GM21447 (cell line): ENCODE measurements at regions not wholly inside any gene's neighbourhood (a gene's known extent, or its start where the extent isn't known, plus 50 kb on each side); places are given as distances from the start of the nearest gene placed in this dataset.
A peak's percentile ranks its signal among the peaks of the same experiment; 100 is the strongest.
"Not testable (repeated sequence)": the region's sequence is repeated elsewhere in the genome, so short reads cannot be mapped to it uniquely, and the experiment has no call there.

Experiments
- ATAC-seq: cut with Tn5 transposase; IDR thresholded peaks from one replicate; pipeline ENCODE4 v1.9.1; 2021; ENCODE audit not compliant: unreplicated experiment

DNA sequence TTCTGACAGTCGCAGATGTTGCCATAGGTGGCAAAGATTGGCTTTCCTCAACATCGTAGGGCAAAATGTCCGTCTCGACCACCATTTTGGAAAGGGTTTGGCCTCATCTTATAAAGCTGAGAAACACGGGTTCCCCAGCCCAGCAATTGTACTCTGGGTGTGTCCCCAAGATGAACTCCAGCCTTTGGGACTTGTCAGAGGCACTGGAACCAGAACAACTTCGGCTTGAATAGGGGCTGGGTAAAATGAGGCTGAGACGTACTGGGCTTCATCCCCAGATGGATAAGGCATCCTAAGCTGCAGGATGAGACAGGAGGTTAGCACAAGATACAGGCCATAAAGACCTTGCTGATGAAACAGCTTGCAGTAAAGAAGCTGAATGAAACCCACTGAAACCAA, 151.9 kb downstream of the CRLF2 start:
- ATAC-seq, result no peak

DNA sequence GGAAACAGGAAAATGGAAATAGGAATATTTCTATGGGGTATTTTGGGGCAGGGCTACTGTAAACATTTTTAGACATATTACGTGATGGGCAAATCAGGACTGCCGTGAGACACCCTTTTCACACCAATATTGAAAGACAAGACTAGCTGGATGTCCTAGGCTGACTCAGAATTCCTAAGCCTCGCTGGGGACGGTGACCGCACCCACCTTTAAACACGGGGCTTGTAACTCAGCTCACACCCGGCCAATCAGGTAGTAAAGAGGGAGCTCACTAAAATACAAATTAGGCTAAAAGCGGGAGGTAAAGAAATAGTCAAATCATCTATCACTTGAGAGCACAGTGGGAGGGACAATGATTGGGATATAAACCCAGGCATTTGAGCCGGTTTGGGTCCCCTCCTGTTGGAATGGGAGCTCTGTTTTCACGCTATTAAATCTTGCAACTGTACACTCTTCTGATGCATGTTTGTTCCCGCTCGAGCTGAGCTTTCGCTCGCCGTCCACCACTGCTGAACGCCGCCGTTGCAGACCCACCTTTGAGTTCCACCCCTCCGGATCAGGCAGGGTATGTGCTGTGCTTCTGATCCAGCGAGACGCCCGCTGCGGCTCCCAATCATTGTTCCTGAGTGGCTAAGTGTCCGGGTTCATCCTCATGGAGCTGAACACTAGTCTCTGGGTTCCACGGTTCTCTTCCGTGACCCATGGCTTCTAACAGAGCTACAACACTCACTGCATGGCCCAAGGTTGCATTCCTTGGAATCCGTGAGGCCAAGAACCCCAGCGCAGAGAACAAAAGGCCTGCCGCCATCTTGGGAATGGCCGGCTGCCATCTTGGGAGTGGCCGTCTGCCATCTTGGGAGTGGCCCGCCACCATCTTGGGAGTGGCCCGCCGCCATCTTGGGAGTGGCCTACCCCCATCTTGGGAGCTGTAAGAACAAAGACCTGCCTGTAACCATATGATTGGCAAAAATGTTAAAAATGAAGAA, 152.6 kb downstream of the CRLF2 start:
- ATAC-seq, result no peak

DNA sequence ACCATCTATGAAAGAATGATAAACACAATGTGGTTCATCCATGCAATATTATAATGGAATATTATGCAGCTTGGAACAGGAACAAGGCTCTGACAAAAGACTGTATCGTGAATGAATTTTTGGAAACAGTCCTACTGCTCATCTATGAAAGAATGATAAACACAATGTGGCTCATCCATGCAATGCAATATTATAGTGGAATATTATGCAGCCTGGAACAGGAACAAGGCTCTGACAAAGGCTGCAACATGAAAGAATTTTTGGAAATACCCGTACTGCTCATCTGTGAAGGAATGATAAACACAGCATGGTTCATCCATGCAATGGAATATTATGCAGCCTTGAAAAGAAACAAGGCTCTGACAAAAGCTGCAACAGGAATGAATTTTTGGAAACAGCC, 158.8 kb downstream of the CRLF2 start:
- not testable (repeated sequence) for ATAC-seq

DNA sequence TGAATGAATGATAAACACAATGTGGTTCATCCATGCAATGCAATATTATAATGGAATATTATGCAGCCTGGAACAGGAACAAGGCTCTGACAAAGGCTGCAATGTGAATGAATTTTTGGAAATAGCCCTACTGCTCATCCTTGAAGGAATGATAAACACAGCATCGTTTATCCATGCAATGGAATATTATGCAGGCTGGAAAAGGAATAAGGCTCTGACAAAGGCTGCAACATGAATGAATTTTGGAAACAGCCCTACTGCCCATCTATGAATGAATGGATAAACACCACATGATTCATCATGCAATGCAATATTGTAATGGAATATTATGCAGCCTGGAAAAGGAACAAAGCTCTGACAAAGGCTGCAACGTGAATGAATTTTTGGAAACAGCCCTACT, 159.4 kb downstream of the CRLF2 start:
- no peak for ATAC-seq

DNA sequence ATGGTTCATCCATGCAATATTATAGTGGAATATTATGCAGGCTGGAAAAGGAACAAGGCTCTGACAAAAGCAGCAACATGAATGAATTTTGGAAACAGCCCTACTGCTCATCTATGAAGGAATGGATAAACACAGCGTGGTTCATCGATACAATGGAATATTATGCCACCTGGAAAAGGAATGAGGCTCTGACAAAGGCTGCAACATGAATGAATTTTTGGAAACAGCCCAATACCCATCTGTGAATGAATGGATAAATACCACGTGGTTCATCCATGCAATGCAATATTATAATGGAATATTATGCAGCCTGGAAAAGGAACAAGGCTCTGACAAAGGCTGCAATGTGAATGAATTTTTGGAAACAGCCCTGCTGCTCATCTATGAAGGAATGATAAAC, 160.4 kb downstream of the CRLF2 start:
- ATAC-seq, result no peak

DNA sequence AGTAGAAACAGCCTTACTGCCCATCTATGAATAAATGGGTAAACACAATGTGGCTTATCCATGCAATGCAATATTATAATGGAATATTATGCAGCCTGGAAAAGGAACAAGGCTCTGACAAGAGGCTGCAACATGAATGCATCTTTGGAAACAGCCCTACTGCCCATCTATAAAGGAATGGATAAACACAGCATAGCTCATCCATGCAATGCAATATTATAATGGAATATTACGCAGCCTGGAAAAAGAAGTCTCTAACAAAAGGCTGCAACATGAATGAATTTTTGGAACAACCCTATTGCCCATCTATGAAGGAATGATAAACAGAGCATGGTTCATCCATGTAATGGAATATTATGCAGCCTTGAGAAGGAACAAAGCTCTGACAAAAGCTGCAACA, 161.0 kb downstream of the CRLF2 start:
- ATAC-seq, result no peak

DNA sequence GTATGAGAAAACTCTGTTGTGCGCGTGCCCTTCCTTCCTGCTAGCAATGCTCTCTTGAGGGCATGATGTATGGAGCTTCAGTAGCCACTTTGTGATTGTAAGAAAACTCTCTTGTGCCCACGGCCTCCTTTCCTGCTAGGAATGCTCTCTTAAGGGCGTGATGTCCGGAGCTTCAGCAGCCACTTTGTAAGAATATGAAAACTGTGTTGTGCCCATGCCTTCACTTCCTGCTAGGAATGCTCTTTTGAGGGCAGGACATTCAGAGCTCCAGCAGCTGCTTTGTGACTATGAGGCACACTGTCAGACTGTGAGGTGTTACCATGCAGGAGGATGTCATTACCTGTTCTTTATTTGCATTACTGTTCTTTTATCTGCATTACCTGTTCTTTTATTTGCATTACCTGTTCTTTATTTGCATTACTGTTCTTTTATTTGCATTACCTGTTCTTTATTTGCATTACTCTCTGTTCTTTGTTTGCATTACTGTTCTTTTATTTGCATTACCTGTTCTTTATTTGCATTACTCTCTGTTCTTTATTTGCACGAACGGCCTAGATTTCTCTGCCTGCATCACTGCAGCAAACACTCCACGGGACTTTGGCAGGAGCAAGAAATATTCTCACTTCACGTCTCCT, 166.7 kb downstream of the CRLF2 start:
- ATAC-seq, result no peak

DNA sequence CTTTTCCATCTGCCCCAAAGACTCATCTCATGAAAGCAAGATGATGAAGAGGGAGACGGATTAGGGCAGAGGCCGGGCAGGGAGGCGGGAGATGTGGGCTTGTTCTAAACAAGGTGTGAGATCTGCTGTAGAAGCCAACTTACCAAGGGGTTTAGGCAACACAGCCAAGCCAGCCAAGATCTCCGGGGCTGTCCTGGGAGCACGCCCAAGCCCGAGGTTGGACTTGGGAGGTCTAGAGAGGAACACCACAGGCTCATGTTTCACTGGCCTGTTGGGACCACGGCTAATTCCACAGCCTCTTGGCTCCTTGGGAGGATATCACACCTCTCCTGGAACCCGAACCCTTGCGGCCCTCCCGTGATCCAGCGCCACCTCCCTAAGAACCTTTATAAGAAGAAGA, 171.4 kb downstream of the CRLF2 start:
- ATAC-seq, result no peak

DNA sequence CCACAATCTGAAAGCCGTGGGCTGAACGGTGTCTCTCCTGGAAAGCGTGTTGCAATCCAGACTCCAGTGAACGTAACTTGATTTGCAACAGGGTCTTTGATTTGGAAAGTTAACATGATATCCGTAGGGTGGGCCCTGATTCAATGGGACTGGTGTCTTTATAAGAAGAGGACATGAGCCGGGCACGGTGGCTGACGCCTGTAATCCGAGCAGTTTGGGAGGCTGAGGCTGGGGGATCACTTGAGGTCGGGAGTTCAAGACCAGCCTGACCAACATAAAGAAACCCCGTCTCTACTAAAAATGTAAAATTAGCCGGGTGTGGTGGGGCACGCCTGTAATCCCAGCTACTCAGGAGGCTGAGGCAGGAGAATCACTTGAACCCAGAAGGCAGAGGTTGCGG, 176.5 kb downstream of the CRLF2 start:
- not testable (repeated sequence) for ATAC-seq

DNA sequence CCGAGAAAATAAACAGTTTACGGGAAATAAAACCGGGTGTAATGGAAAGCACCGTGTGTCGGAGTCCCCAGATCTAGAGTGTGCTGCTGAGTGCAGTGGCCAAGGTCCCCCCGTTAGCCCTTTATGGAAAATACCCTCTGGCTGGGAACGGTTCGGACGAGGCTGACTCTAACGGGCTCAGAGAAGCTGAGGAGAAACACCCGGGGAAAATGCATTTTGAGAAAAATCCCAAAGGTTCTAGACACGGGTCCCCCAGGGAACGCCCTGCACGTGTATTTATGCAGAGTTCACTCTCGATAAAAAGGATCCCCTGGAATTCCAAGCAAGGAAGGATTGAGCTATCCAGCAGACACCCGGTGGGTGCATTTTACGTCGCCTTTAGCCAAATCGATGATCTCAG, 177.2 kb downstream of the CRLF2 start:
- no peak for ATAC-seq

DNA sequence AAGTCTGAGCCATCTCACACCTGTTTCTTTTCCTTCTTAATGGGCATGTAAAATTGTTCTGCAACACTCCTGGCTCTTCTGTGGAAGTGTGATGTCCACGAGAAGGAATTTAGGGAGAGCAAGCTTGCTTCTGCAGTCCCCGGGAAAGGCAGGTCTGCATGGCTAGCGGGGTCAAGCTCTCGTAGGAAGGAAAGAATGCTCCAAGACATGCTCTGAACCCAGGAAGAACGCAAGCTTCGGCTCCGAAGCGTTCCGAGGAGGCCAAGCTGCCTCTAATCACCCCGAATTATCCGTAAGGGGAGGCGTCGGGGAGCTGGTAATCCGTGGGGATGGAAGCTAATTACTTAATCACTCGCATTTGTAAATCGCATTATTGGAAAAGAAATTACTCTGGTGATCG, 177.7 kb downstream of the CRLF2 start:
- ATAC-seq, result no peak

DNA sequence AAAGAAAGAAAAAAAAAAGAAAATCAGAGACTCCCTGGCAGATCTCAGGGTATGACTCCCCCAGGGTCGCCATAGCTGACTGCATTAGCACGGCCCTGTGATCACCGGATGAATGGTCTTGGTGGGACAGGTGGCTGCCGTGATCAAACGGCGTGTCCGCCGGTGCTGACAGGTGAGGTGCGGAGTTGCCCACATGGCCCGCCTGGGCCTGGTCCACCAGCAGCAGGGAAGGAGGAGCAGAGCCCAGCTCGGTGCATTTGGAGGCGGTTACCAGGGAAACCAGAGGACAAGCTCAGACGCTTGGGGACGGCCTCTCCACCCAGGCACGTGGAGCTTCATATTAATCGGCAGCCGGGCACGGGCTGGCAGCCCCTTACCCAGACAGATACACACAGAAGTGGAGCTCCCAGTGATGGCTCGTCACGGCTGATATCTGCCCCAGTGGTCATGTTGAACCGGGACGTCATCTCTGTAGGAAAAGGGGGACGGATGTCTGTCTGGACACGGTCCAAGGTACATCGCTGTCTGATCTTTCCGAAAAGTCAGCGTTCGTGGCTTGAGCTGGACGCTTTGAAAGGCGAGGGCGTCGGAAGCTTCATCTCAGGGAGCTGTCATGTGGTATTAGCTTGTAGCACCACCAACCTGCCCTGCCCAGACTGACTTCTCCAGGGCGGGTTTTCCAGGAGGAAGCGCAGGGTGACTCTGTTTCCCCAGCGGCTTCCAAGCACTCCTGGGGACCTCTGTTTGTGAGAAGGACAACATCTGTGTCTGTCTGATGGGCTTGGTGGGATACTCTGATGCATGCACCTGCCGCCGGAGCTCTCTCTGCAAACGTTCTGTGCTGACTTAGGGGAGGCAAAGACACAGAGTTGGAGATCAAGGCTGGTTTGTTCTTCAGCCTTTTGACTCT, 180.7 kb downstream of the CRLF2 start:
- no peak for ATAC-seq

DNA sequence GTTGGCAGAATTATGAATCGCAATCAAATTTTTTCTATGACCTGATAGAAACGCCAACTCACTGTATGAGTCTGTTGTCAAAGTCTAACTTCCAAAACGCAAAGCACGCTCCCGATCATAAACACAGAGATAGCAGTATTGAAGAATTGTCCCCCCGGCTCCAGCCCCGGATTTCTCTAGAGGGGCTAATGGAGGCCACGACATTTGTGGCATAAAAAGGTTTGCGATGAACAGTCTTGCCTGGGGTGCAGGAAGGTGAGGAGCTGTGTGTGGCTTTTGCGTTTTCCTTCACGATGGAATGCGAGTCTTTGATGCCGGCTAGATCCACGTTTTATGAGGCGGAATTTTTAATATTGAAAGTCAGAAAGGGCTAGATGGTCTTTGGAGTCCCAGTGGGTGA, 183.0 kb downstream of the CRLF2 start:
- no peak for ATAC-seq

DNA sequence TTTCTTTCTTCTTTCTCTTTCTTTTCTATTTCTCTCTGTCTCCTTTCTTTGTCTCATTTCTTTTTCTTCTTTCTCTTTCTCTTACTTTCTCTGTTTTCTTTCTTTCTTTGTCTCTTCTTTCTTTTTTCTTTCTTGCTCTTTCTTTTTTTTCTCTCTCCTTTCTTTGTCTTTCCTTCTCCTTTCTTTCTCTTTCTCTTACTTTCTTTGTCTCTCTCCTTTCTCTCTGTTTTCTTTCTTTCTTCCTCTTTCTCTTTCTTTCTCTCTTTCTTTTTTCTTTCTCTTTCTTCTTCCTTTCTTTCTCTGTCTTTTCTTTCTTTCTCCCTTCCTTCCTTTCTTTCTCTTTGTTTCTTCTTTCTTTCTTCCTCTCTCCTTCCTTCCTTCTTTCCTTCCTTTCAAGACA, 184.8 kb downstream of the CRLF2 start:
- ATAC-seq, result no peak

DNA sequence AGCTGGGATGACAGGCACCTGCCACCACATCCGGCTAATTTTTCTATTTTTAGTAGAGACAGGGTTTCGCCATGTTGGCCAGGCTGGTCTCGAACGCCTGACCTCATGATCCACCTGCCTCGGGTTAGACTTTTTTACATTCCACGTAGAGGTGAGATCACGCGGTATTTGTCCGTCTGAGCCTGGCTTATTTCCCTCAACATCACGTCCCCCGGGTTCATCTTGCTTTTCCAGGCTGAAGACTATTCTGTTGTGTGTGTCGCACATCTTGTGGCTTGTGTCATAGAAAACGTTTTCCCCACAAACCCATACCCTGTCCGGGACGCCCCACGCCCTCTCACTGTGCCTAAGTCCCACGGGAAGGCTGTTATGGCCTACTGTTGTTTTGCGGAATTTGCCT, 185.3 kb downstream of the CRLF2 start:
- peak; percentile 30 for ATAC-seq

DNA sequence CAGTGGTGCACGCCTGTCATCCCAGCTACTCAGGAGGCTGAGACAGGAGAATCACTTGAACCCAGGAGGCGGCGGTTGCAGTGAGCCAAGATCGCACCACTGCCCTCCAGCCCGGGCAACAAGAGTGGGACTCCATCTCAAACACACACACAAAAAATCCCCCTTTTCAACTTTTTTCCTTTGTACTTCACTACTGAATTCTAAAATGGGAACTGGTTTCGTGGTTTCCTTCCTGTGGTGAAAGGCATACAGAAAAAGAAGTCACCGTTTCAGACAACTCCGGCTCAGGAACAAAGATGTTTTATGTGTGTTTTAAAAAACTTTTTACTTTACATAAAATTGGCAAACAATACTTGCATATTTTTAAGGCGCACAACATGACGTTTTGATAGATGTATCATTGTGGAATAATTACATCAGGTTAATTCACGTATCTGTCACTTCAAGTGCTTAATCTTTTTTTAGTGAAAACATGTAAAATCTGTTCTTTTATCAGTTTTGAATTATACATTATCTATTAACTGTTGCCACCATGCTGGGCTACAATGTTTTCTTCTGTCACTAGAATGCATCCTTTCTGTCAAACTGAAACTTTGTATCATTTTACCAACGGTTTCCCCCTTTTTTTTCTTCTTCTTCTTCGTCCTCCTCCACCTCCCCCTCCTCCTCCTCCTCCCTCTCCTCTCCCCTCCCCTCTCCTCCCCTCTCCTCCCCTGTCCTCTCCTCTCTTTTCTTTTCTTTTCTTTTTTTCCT, 186.0 kb downstream of the CRLF2 start:
- ATAC-seq, result peak; percentile 63

DNA sequence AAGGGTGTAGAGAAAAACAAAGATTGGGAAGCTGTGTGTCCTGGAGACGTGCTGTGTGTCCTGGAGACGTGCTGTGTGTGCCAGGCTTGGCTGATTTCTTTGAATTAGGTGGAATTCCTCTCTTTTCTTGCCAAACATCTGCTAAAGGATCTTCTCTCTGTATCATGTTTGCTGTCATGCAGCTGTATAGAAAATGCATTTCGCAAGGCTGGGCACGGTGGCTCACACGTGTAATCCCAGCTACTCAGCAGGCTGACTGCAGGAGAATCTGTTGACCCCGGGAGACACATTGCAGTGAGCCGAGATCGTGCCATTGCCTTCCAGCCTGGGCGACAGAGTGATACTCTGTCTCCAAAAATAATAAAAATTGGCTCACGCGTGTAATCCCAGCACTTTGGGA, 187.0 kb downstream of the CRLF2 start:
- ATAC-seq, result no peak

DNA sequence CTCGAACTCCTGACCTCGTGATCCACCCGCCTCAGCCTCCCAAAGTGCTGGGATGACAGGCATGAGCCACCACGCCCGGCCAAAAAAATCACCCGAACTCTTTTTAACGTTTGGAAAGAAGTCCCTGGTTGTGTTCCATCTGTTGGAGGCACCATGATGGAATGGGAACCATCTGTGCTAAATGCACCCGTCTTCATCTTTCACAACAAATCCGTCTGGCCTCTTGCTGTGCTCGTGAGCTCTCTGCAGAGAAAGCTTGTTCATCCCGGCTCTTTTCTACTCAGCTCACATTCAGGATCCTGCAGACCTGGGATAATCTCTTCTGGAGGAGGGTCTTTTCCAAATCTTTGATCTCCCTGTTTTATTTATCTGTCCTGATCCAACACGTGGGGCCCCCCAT, 188.8 kb downstream of the CRLF2 start:
- ATAC-seq, result no peak

DNA sequence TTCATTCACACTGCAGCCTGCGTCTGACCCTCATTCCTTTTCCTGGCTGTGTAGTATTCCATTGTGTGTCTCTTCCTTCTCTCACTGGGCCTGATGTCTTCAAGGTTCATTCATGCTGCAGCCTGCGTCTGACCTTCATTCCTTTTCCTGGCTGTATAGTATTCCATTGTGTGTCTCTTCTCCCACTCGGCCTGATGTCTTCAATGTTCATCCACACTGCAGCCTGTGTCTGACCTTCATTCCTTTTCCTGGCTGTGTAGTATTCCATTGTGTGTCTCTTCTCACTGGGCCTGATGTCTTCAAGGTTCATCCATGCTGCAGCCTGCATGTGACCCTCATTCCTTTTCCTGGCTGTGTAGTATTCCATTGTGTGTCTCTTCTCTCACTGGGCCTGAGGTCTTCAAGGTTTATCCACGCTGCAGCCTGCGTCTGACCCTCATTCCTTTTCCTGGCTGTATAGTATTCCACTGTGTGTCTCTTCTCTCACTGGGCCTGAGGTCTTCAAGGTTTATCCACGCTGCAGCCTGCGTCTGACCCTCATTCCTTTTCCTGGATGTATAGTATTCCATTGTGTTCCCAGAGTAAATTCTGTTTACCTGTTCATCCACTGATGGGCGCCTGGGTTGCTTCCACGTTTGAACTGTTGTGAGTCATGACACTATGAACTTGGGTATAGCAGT, 191.0 kb downstream of the CRLF2 start:
- not testable (repeated sequence) for ATAC-seq

DNA sequence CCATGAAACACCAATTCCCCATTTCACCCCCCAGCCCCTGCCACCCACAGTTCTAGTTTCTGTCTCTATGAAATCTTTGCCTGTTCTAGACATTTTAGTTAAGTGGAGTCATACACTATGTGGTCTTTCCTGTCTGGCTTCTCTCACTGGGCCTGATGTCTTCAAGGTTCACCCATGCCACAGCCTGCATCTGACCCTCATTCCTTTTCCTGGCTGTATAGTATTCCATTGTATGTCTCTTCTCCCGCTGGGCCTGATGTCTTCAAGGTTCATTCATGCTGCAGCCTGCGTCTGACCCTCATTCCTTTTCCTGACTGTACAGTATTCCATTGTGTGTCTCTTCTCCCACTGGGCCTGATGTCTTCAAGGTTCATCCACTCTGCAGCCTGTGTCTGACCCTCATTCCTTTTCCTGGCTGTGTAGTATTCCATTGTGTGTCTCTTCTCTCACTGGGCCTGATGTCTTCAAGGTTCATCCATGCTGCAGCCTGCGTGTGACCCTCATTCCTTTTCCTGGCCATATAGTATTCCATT, 191.7 kb downstream of the CRLF2 start:
- no peak for ATAC-seq
